ENCODE measurements at regions not wholly inside any gene's neighbourhood (a gene's known extent, or its start where the extent isn't known, plus 50 kb on each side); places are given as distances from the start of the nearest gene placed in this dataset.

DNA sequence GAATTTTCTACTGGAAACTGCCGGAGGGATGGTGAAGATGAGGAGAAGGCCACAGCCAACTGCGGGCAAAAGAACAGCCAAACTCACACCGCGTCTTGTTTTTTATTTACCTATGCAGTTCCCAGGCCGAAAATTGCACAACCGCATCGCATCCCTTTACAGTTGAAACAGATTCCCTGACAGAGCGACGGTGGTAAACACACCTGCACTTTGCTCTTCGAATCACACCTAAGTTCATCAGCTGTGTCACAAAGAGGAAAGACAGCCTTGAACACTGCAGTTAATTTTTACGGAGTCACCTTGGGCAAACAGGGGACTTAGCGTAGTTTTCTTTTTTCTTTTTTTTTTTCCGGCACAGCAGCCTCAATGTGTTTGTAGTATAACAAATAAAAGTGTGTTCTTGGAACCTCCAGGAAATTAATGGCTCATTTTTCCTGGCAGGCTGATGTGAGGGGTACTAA, 272.0 kb upstream of the DIO3 start (continued):
- TF ChIP-seq ZNF232 (CRISPR knock-in tag; IDR thresholded peaks at IDR 0.05; ENCODE audit: borderline replicate concordance) (peak; percentile 83; the same call in 1 of the 2 replicates), HDAC1 (CRISPR knock-in tag; IDR thresholded peaks at IDR 0.05) (peak; percentile 87), RELA (CRISPR knock-in tag; IDR thresholded peaks at IDR 0.05) (no peak), ZNF777 (CRISPR knock-in tag; IDR thresholded peaks at IDR 0.05) (no peak), THAP11 (CRISPR knock-in tag; IDR thresholded peaks at IDR 0.05) (peak; percentile 76), ZNF781 (CRISPR knock-in tag; IDR thresholded peaks at IDR 0.05; ENCODE audit: borderline replicate concordance, not compliant biosample characterization) (no peak), ZNF713 (CRISPR knock-in tag; IDR thresholded peaks at IDR 0.05) (no peak), ZNF629 (CRISPR knock-in tag; conservative IDR thresholded peaks at IDR 0.05) (peak; percentile 29; the same call in 1 of the 2 replicates), ZNF510 (CRISPR knock-in tag; IDR thresholded peaks at IDR 0.05; ENCODE audit: low read depth) (no peak), ZBTB4 (CRISPR knock-in tag; IDR thresholded peaks at IDR 0.05; ENCODE audit: borderline replicate concordance) (no peak), ZNF275 (CRISPR knock-in tag; IDR thresholded peaks at IDR 0.05; ENCODE audit: borderline replicate concordance) (no peak), REST (IDR thresholded peaks at IDR 0.05; ENCODE audit: borderline replicate concordance in 1 of 2, low read depth in 1 of 2, low read length in 2 of 2) (peak in 1 of 2 experiments; percentile 73; a peak in 2 of 4 replicates), TOE1 (CRISPR knock-in tag; IDR thresholded peaks at IDR 0.05) (no peak), ZNF234 (CRISPR knock-in tag; conservative IDR thresholded peaks at IDR 0.05) (no peak), ZKSCAN5 (CRISPR knock-in tag; IDR thresholded peaks at IDR 0.05) (no peak), MATR3 (CRISPR knock-in tag; IDR thresholded peaks at IDR 0.05) (no peak), KLF13 (CRISPR knock-in tag; IDR thresholded peaks at IDR 0.05) (no peak), SP5 (CRISPR knock-in tag; IDR thresholded peaks at IDR 0.05; ENCODE audit: borderline replicate concordance, low read depth) (peak; percentile 94)
- TF ChIP-seq, protein P1, sequence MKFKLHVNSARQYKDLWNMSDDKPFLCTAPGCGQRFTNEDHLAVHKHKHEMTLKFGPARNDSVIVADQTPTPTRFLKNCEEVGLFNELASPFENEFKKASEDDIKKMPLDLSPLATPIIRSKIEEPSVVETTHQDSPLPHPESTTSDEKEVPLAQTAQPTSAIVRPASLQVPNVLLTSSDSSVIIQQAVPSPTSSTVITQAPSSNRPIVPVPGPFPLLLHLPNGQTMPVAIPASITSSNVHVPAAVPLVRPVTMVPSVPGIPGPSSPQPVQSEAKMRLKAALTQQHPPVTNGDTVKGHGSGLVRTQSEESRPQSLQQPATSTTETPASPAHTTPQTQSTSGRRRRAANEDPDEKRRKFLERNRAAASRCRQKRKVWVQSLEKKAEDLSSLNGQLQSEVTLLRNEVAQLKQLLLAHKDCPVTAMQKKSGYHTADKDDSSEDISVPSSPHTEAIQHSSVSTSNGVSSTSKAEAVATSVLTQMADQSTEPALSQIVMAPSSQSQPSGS (CRISPR knock-in tag; IDR thresholded peaks at IDR 0.05): peak; percentile 84
